ENCODE measurements at regions not wholly inside any gene's neighbourhood (a gene's known extent, or its start where the extent isn't known, plus 50 kb on each side); places are given as distances from the start of the nearest gene placed in this dataset.

DNA sequence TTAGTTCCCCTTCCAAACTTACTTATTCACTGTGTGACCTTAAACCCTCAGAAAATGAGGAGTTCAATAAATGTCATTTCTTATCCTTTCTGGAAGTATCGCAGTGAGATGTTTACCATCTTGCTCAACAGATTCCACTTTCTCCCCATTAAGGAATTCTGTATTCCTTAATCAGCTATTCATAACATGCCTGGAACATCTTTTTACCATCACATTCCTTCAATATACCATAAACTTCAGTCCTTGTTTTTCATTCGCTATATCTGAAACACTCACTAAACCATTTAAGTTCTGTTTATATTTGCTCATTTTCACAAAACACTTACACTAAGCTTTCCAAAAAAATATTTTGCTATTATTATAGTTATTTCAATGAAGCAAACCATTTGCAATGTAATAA, 1158.6 kb downstream of the CDH12 start:
- ChIA-PET POLR2A (no interaction called here), SMC1A (ENCODE audit: uncharacterized antibody, unreplicated experiment) (interaction anchor here (0.6 to 1.0 kb wide), 2 partner anchors 11 to 12 kb away, joined by 3 read pairs; no protein-coding TSS in a partner anchor), CTCF (no interaction called here), RAD21 (ENCODE audit: unreplicated experiment) (no interaction called here)
- 70% methylated on average over 2 of the region's 2 CpGs for WGBS (ENCODE audit: insufficient coverage, insufficient replicate concordance, low lambda C conversion rate, missing lambda C conversion rate)
- Histone ChIP-seq H3K9ac (ENCODE audit: control insufficient read depth, insufficient read depth, low read length) (no peak overlapping the region), H3K27me3 (replicated peaks in 1 of 2; ENCODE audit: control insufficient read depth in 2 of 2, insufficient read depth in 2 of 2, low read length in 1 of 2) (no peaks in the 10 kb centered on the region), H2AFZ (ENCODE audit: control insufficient read depth, low read depth, low read length) (no peak overlapping the region), H3K4me2 (ENCODE audit: control insufficient read depth, insufficient read depth) (no peak overlapping the region), H3K4me3 (no peak overlapping the region), H3K79me2 (ENCODE audit: control insufficient read depth, insufficient read depth, low read length) (no peaks in the 10 kb centered on the region), H3K9me3 (replicated peaks; ENCODE audit: control insufficient read depth, insufficient read depth, low read length) (no peaks in the 10 kb centered on the region), H3K4me1 (ENCODE audit: control insufficient read depth, insufficient read depth, low read length) (no peaks in the 10 kb centered on the region), H4K20me1 (ENCODE audit: control insufficient read depth, insufficient read depth) (no peaks in the 10 kb centered on the region), H3K36me3 (ENCODE audit: control insufficient read depth in 2 of 2, insufficient read depth in 2 of 2, low read length in 1 of 2) (no peaks in the 10 kb centered on the region), H3K27ac (ENCODE audit: control insufficient read depth, insufficient read depth) (no peak overlapping the region)
- FAIRE-seq: no peak
- intact Hi-C loops (cut with micrococcal nuclease; ENCODE audit: unreplicated experiment): no loop called here
- ATAC-seq: no peak
- no TSS peak for BruUV-seq (replicated peaks)
- DNase-seq (ENCODE audit: low read depth, low spot score): no peak
- TF ChIP-seq, protein P1, sequence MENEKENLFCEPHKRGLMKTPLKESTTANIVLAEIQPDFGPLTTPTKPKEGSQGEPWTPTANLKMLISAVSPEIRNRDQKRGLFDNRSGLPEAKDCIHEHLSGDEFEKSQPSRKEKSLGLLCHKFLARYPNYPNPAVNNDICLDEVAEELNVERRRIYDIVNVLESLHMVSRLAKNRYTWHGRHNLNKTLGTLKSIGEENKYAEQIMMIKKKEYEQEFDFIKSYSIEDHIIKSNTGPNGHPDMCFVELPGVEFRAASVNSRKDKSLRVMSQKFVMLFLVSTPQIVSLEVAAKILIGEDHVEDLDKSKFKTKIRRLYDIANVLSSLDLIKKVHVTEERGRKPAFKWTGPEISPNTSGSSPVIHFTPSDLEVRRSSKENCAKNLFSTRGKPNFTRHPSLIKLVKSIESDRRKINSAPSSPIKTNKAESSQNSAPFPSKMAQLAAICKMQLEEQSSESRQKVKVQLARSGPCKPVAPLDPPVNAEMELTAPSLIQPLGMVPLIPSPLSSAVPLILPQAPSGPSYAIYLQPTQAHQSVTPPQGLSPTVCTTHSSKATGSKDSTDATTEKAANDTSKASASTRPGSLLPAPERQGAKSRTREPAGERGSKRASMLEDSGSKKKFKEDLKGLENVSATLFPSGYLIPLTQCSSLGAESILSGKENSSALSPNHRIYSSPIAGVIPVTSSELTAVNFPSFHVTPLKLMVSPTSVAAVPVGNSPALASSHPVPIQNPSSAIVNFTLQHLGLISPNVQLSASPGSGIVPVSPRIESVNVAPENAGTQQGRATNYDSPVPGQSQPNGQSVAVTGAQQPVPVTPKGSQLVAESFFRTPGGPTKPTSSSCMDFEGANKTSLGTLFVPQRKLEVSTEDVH (IDR thresholded peaks at IDR 0.05; ENCODE audit: low read depth, partially characterized antibody): no peak
- TF ChIP-seq, protein P2, sequence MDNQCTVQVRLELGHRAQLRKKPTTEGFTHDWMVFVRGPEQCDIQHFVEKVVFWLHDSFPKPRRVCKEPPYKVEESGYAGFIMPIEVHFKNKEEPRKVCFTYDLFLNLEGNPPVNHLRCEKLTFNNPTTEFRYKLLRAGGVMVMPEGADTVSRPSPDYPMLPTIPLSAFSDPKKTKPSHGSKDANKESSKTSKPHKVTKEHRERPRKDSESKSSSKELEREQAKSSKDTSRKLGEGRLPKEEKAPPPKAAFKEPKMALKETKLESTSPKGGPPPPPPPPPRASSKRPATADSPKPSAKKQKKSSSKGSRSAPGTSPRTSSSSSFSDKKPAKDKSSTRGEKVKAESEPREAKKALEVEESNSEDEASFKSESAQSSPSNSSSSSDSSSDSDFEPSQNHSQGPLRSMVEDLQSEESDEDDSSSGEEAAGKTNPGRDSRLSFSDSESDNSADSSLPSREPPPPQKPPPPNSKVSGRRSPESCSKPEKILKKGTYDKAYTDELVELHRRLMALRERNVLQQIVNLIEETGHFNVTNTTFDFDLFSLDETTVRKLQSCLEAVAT (IDR thresholded peaks at IDR 0.05): no peak
- TF ChIP-seq HDGF (IDR thresholded peaks at IDR 0.05) (no peak), KDM1A (IDR thresholded peaks at IDR 0.05; ENCODE audit: borderline replicate concordance) (no peak)
- TF ChIP-seq, protein P3, sequence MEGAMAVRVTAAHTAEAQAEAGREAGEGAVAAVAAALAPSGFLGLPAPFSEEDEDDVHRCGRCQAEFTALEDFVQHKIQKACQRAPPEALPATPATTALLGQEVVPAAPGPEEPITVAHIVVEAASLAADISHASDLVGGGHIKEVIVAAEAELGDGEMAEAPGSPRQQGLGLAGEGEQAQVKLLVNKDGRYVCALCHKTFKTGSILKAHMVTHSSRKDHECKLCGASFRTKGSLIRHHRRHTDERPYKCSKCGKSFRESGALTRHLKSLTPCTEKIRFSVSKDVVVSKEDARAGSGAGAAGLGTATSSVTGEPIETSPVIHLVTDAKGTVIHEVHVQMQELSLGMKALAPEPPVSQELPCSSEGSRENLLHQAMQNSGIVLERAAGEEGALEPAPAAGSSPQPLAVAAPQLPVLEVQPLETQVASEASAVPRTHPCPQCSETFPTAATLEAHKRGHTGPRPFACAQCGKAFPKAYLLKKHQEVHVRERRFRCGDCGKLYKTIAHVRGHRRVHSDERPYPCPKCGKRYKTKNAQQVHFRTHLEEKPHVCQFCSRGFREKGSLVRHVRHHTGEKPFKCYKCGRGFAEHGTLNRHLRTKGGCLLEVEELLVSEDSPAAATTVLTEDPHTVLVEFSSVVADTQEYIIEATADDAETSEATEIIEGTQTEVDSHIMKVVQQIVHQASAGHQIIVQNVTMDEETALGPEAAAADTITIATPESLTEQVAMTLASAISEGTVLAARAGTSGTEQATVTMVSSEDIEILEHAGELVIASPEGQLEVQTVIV (IDR thresholded peaks at IDR 0.05; ENCODE audit: borderline replicate concordance, partially characterized antibody): no peak
- TF ChIP-seq, protein P4, sequence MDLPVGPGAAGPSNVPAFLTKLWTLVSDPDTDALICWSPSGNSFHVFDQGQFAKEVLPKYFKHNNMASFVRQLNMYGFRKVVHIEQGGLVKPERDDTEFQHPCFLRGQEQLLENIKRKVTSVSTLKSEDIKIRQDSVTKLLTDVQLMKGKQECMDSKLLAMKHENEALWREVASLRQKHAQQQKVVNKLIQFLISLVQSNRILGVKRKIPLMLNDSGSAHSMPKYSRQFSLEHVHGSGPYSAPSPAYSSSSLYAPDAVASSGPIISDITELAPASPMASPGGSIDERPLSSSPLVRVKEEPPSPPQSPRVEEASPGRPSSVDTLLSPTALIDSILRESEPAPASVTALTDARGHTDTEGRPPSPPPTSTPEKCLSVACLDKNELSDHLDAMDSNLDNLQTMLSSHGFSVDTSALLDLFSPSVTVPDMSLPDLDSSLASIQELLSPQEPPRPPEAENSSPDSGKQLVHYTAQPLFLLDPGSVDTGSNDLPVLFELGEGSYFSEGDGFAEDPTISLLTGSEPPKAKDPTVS (IDR thresholded peaks at IDR 0.05; ENCODE audit: low read depth, low read length): no peak
- TF ChIP-seq, protein P5, sequence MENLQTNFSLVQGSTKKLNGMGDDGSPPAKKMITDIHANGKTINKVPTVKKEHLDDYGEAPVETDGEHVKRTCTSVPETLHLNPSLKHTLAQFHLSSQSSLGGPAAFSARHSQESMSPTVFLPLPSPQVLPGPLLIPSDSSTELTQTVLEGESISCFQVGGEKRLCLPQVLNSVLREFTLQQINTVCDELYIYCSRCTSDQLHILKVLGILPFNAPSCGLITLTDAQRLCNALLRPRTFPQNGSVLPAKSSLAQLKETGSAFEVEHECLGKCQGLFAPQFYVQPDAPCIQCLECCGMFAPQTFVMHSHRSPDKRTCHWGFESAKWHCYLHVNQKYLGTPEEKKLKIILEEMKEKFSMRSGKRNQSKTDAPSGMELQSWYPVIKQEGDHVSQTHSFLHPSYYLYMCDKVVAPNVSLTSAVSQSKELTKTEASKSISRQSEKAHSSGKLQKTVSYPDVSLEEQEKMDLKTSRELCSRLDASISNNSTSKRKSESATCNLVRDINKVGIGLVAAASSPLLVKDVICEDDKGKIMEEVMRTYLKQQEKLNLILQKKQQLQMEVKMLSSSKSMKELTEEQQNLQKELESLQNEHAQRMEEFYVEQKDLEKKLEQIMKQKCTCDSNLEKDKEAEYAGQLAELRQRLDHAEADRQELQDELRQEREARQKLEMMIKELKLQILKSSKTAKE (IDR thresholded peaks at IDR 0.05; ENCODE audit: low read depth, poor library complexity, severe bottlenecking): no peak
- in situ Hi-C loops (cut with MboI): no loop called here

Data from GM12878 (cell line).